PFSK-1 (cell line): ENCODE measurements at regions not wholly inside any gene's neighbourhood (a gene's known extent, or its start where the extent isn't known, plus 50 kb on each side); places are given as distances from the start of the nearest gene placed in this dataset.

Source experiments
- POLR2AphosphoS5 ChIP-seq: IDR thresholded peaks from 2 replicates; pipeline ENCODE4 v1.6.1; 2012; ENCODE audit warnings: low read depth, mild to moderate bottlenecking, control low read depth, low read length, moderate library complexity
- TAF1 ChIP-seq: IDR thresholded peaks from 2 replicates; pipeline ENCODE4 v1.6.1; 2012; ENCODE audit warnings: low read length, control low read depth, borderline replicate concordance; ENCODE audit not compliant: insufficient read depth

- TF ChIP-seq TAF1, result no peak
- no peak for TF ChIP-seq POLR2AphosphoS5
Measured at GRCh38 chr3:135694142-135694541, 271.4 kb upstream of the PPP2R3A start.
